ENCODE measurements at regions not wholly inside any gene's neighbourhood (a gene's known extent, or its start where the extent isn't known, plus 50 kb on each side); places are given as distances from the start of the nearest gene placed in this dataset.

GRCh38 chr6:21742238-21742660 lies 148.7 kb downstream of the SOX4 start:
- H3K36me3 ChIP-seq = no peaks in the 10 kb centered on the region
- no peak overlapping the region for H3K27ac ChIP-seq
- WGBS, 5 donors = 58 to 75% (median 64%) methylated on average over 6 of the region's 6 CpGs
- no peaks in the 10 kb centered on the region for H3K27me3 ChIP-seq (replicated peaks in 1 of 7)
- no peak for DNase-seq
- no peak overlapping the region for H3K4me3 ChIP-seq
- no peaks in the 10 kb centered on the region for H3K9me3 ChIP-seq
- TF ChIP-seq POLR2AphosphoS5 (IDR thresholded peaks at IDR 0.05) (no peak), POLR2A (IDR thresholded peaks at IDR 0.05) (no peak)
- TF ChIP-seq, protein P1, sequence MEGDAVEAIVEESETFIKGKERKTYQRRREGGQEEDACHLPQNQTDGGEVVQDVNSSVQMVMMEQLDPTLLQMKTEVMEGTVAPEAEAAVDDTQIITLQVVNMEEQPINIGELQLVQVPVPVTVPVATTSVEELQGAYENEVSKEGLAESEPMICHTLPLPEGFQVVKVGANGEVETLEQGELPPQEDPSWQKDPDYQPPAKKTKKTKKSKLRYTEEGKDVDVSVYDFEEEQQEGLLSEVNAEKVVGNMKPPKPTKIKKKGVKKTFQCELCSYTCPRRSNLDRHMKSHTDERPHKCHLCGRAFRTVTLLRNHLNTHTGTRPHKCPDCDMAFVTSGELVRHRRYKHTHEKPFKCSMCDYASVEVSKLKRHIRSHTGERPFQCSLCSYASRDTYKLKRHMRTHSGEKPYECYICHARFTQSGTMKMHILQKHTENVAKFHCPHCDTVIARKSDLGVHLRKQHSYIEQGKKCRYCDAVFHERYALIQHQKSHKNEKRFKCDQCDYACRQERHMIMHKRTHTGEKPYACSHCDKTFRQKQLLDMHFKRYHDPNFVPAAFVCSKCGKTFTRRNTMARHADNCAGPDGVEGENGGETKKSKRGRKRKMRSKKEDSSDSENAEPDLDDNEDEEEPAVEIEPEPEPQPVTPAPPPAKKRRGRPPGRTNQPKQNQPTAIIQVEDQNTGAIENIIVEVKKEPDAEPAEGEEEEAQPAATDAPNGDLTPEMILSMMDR (IDR thresholded peaks at IDR 0.05 in 8 of 11, conservative IDR thresholded peaks at IDR 0.05 in 3 of 11) = no peak
- intact Hi-C loops (cut with DNase I; ENCODE audit: low total_unique reads) = no loop called here
- peaks cover 0 to 18% (median 8%) of the 10 kb centered on the region in 6 donors for H3K4me1 ChIP-seq

GRCh38 chr6:21744331-21744730 lies 150.8 kb downstream of the SOX4 start:
- no peaks in the 10 kb centered on the region for H3K9me3 ChIP-seq
- H3K4me1 ChIP-seq = peaks cover 0 to 18% (median 8%) of the 10 kb centered on the region in 6 donors
- no peak for DNase-seq
- no peak overlapping the region for H3K27ac ChIP-seq
- H3K4me3 ChIP-seq = no peak overlapping the region
- H3K36me3 ChIP-seq = no peaks in the 10 kb centered on the region
- H3K27me3 ChIP-seq (replicated peaks in 1 of 7) = no peaks in the 10 kb centered on the region
- WGBS, 5 donors = 89 to 100% (median 96%) methylated on average over 1 of the region's 1 CpG
- intact Hi-C loops (cut with DNase I; ENCODE audit: low total_unique reads) = no loop called here
- TF ChIP-seq, protein P1 (IDR thresholded peaks at IDR 0.05 in 8 of 11, conservative IDR thresholded peaks at IDR 0.05 in 3 of 11) = no peak
- TF ChIP-seq POLR2A (IDR thresholded peaks at IDR 0.05) (no peak), POLR2AphosphoS5 (IDR thresholded peaks at IDR 0.05) (no peak)

GRCh38 chr6:21745543-21746337 lies 152.2 kb downstream of the SOX4 start:
- Histone ChIP-seq H3K4me1 (peaks cover 0 to 17% (median 8%) of the 10 kb centered on the region in 6 donors), H3K27ac (no peak overlapping the region), H3K36me3 (no peaks in the 10 kb centered on the region), H3K4me3 (no peak overlapping the region), H3K27me3 (replicated peaks in 1 of 7) (no peaks in the 10 kb centered on the region), H3K9me3 (no peaks in the 10 kb centered on the region)
- no peak for DNase-seq
- 82 to 94% (median 90%) methylated on average over 9 to 11 of the region's 11 CpGs for WGBS, 5 donors
- TF ChIP-seq, protein P1 (IDR thresholded peaks at IDR 0.05 in 8 of 11, conservative IDR thresholded peaks at IDR 0.05 in 3 of 11) = no peak
- TF ChIP-seq POLR2A (IDR thresholded peaks at IDR 0.05) (no peak), POLR2AphosphoS5 (IDR thresholded peaks at IDR 0.05) (no peak)
- intact Hi-C loops (cut with DNase I; ENCODE audit: low total_unique reads) = no loop called here

GRCh38 chr6:21747441-21747840 lies 153.9 kb downstream of the SOX4 start:
- intact Hi-C loops (cut with DNase I; ENCODE audit: low total_unique reads) = no loop called here
- peaks cover 0 to under 1% (median 0%) of the 10 kb centered on the region in 6 donors for H3K4me1 ChIP-seq
- no peaks in the 10 kb centered on the region for H3K36me3 ChIP-seq
- no peaks in the 10 kb centered on the region for H3K9me3 ChIP-seq
- H3K27ac ChIP-seq = no peak overlapping the region
- H3K27me3 ChIP-seq (replicated peaks in 1 of 7) = no peaks in the 10 kb centered on the region
- DNase-seq = no peak
- 71 to 89% (median 78%) methylated on average over 4 of the region's 4 CpGs for WGBS, 5 donors
- TF ChIP-seq, protein P1 (IDR thresholded peaks at IDR 0.05 in 8 of 11, conservative IDR thresholded peaks at IDR 0.05 in 3 of 11) = no peak
- TF ChIP-seq POLR2A (IDR thresholded peaks at IDR 0.05) (no peak), POLR2AphosphoS5 (IDR thresholded peaks at IDR 0.05) (no peak)
- no peak overlapping the region for H3K4me3 ChIP-seq
